Caco-2 (cell line): ENCODE measurements at regions not wholly inside any gene's neighbourhood (a gene's known extent, or its start where the extent isn't known, plus 50 kb on each side); places are given as distances from the start of the nearest gene placed in this dataset.

Experiments
- BruUV-seq: library from RNA; stranded (reverse); fragments of 400-500 nt; replicated peaks from 2 replicates; lab custom pipeline; 2021; lab: Mats Ljungman, UMichigan
- CTCF ChIA-PET: fragments of 300-600 bp; sonication (Branson Sonifier 250); formaldehyde crosslinking; loops from one replicate; lab custom pipeline; 2022; ENCODE audit warnings: antibody characterized with exemption; lab: Charles Lee
- POLR2A ChIA-PET: fragments of 300-600 bp; sonication (Branson Sonifier 250); formaldehyde crosslinking; loops from one replicate; lab custom pipeline; 2022; ENCODE audit warnings: antibody characterized with exemption; lab: Charles Lee
- DNase-seq, 2 experiments: peaks; one replicate each; pipeline versions ENCODE4 v3.0.0 to v3.0.0-alpha.2; 2020 to 2022
- H3K27me3 ChIP-seq: replicated peaks from 2 replicates; pipeline ENCODE4 v1.6.0; 2011; ENCODE audit warnings: low read length; ENCODE audit not compliant: control insufficient read depth, insufficient read depth
- H3K36me3 ChIP-seq: 2 replicates; pipeline ENCODE4 v1.5.1; 2011; ENCODE audit warnings: low read length; ENCODE audit not compliant: control insufficient read depth, insufficient read depth
- H3K4me1 ChIP-seq: fragments of 250-450 bp; sonication (Bioruptor Pico); 2 replicates; pipeline ENCODE4 v1.5.1; 2020; ENCODE audit warnings: mild to moderate bottlenecking
- H3K4me3 ChIP-seq: 2 replicates; pipeline ENCODE4 v1.5.1; 2011; ENCODE audit warnings: low read depth, mild to moderate bottlenecking, control low read depth, low read length
- H3K9me3 ChIP-seq: fragments of 250-450 bp; sonication (Bioruptor Pico); 2 replicates; pipeline ENCODE4 v1.5.1; 2020; ENCODE audit warnings: mild to moderate bottlenecking, moderate library complexity
- H3K27ac Mint-ChIP-seq: one replicate; pipeline ENCODE4 v1.8.0; 2022; ENCODE audit warnings: mixed read lengths; ENCODE audit not compliant: unreplicated experiment
- H3K27me3 Mint-ChIP-seq: one replicate; pipeline ENCODE4 v1.8.0; 2022; ENCODE audit warnings: mixed read lengths; ENCODE audit not compliant: insufficient read depth, unreplicated experiment
- H3K36me3 Mint-ChIP-seq: one replicate; pipeline ENCODE4 v1.8.0; 2022; ENCODE audit warnings: mild to moderate bottlenecking, mixed read lengths; ENCODE audit not compliant: insufficient read depth, unreplicated experiment
- H3K4me1 Mint-ChIP-seq: one replicate; pipeline ENCODE4 v1.8.0; 2022; ENCODE audit warnings: low read depth, mixed read lengths; ENCODE audit not compliant: unreplicated experiment
- H3K4me3 Mint-ChIP-seq: one replicate; pipeline ENCODE4 v1.8.0; 2022; ENCODE audit warnings: mild to moderate bottlenecking, moderate library complexity, mixed read lengths; ENCODE audit not compliant: unreplicated experiment
- H3K9me3 Mint-ChIP-seq: one replicate; pipeline ENCODE4 v1.8.0; 2022; ENCODE audit warnings: mixed read lengths; ENCODE audit not compliant: unreplicated experiment
- CTCF ChIP-seq, 2 experiments: fragments of 200-600 bp in 1 of 2; IDR thresholded peaks; 1 replicate in 1 of 2; 2 replicates in 1 of 2; pipeline versions ENCODE4 v1.5.1 to v1.8.0; 2011 to 2022; ENCODE audit warnings: antibody characterized with exemption in 1 of 2, control low read depth in 1 of 2, inconsistent platforms in 1 of 2, low read depth in 1 of 2, low read length in 1 of 2, mild to moderate bottlenecking in 1 of 2, moderate library complexity in 1 of 2; ENCODE audit not compliant: insufficient read depth in 1 of 2, severe bottlenecking in 1 of 2, unreplicated experiment in 1 of 2
- intact Hi-C: fragments of 100-400 bp; cut with micrococcal nuclease; formaldehyde crosslinking; loops from one replicate; pipeline ENCODE4 v1.10.0; 2022; ENCODE audit not compliant: unreplicated experiment

- POLR2A ChIA-PET: no interaction called here
- no peak overlapping the region for H3K4me3 ChIP-seq
- CTCF ChIA-PET: no interaction called here
Observed at GRCh38 chrX:7586126-7586525, 256.8 kb upstream of the VCX start.

GRCh38 chrX:7582191-7582590 lies 260.8 kb upstream of the VCX start:
- H3K4me1 ChIP-seq: no peaks in the 10 kb centered on the region
- H3K4me3 Mint-ChIP-seq: no peak overlapping the region
- H3K36me3 ChIP-seq: no peaks in the 10 kb centered on the region
- BruUV-seq: no TSS peak
- no peaks in the 10 kb centered on the region for H3K27me3 Mint-ChIP-seq
- no peaks in the 10 kb centered on the region for H3K9me3 Mint-ChIP-seq
- no peak overlapping the region for H3K27ac Mint-ChIP-seq
- no peaks in the 10 kb centered on the region for H3K36me3 Mint-ChIP-seq
- TF ChIP-seq CTCF (IDR thresholded peaks at IDR 0.05; ENCODE audit: insufficient read depth in 1 of 2, low read depth in 1 of 2, low read length in 1 of 2, severe bottlenecking in 1 of 2, unreplicated experiment in 1 of 2): no peak
- no peak overlapping the region for H3K4me3 ChIP-seq
- H3K27me3 ChIP-seq: no peaks in the 10 kb centered on the region
- H3K9me3 ChIP-seq: no peaks in the 10 kb centered on the region
- H3K4me1 Mint-ChIP-seq: no peaks in the 10 kb centered on the region
- intact Hi-C loops: loop anchor here (10.0 kb wide), 2 partner anchors 267 to 447 kb away; no protein-coding TSS in a partner anchor
- CTCF ChIA-PET: no interaction called here
- DNase-seq: no peak
- POLR2A ChIA-PET: no interaction called here

More at GRCh38 chrX:7586126-7586525, 256.8 kb upstream of the VCX start:
- Mint-ChIP-seq H3K27me3 (no peaks in the 10 kb centered on the region), H3K4me1 (no peaks in the 10 kb centered on the region), H3K9me3 (no peaks in the 10 kb centered on the region), H3K4me3 (no peak overlapping the region), H3K27ac (no peak overlapping the region), H3K36me3 (no peaks in the 10 kb centered on the region)
- Histone ChIP-seq H3K4me1 (no peaks in the 10 kb centered on the region), H3K36me3 (no peaks in the 10 kb centered on the region), H3K9me3 (no peaks in the 10 kb centered on the region), H3K27me3 (no peaks in the 10 kb centered on the region)
- peak in 1 of 2 experiments; percentile 58 for TF ChIP-seq CTCF (IDR thresholded peaks at IDR 0.05; ENCODE audit: insufficient read depth in 1 of 2, low read depth in 1 of 2, low read length in 1 of 2, severe bottlenecking in 1 of 2, unreplicated experiment in 1 of 2)
- intact Hi-C loops: loop anchor here (10.0 kb wide), 2 partner anchors 271 to 451 kb away; no protein-coding TSS in a partner anchor
- peak in 1 of 2 experiments; percentile 13 for DNase-seq
- no TSS peak for BruUV-seq

GRCh38 chrX:7580127-7580526 lies 262.8 kb upstream of the VCX start:
- CTCF ChIA-PET: no interaction called here
- H3K4me1 ChIP-seq: no peaks in the 10 kb centered on the region
- intact Hi-C loops: loop anchor here (10.0 kb wide), 2 partner anchors 265 to 445 kb away; no protein-coding TSS in a partner anchor
- no peak overlapping the region for H3K4me3 ChIP-seq
- TF ChIP-seq CTCF (IDR thresholded peaks at IDR 0.05; ENCODE audit: insufficient read depth in 1 of 2, low read depth in 1 of 2, low read length in 1 of 2, severe bottlenecking in 1 of 2, unreplicated experiment in 1 of 2): no peak
- no peaks in the 10 kb centered on the region for H3K4me1 Mint-ChIP-seq
- H3K27me3 ChIP-seq: no peaks in the 10 kb centered on the region
- no TSS peak for BruUV-seq
- no peaks in the 10 kb centered on the region for H3K27me3 Mint-ChIP-seq
- H3K4me3 Mint-ChIP-seq: no peak overlapping the region
- no peaks in the 10 kb centered on the region for H3K9me3 ChIP-seq
- H3K9me3 Mint-ChIP-seq: no peaks in the 10 kb centered on the region
- no peak overlapping the region for H3K27ac Mint-ChIP-seq
- POLR2A ChIA-PET: no interaction called here
- DNase-seq: no peak
- H3K36me3 Mint-ChIP-seq: no peaks in the 10 kb centered on the region
- no peaks in the 10 kb centered on the region for H3K36me3 ChIP-seq
